ENCODE measurements at regions not wholly inside any gene's neighbourhood (a gene's known extent, or its start where the extent isn't known, plus 50 kb on each side); places are given as distances from the start of the nearest gene placed in this dataset.

- TF ChIP-seq ZNF574 (CRISPR knock-in tag; IDR thresholded peaks at IDR 0.05) (no peak), ZNF691 (CRISPR knock-in tag; IDR thresholded peaks at IDR 0.05; ENCODE audit: borderline replicate concordance, low read depth) (no peak), ISX (CRISPR knock-in tag; conservative IDR thresholded peaks at IDR 0.05) (no peak), NFYC (CRISPR knock-in tag; IDR thresholded peaks at IDR 0.05) (no peak)
- ATAC-seq (no peak), DNase-seq (ENCODE audit: low spot score) (no peak), FAIRE-seq (no peak)
- CTCF ChIA-PET (ENCODE audit: low intra/inter-chr PET ratio, low total read pairs) = no interaction called here
- intact Hi-C loops (cut with micrococcal nuclease; ENCODE audit: unreplicated experiment) = no loop called here
- POLR2A ChIA-PET = no interaction called here
- Histone ChIP-seq H3K4me1 (ENCODE audit: insufficient read depth, low read length) (no peaks in the 10 kb centered on the region), H3K79me2 (ENCODE audit: insufficient read depth, low read length) (no peaks in the 10 kb centered on the region), H3K27me3 (ENCODE audit: control insufficient read depth in 1 of 2, insufficient read depth in 2 of 2, low read length in 2 of 2) (peaks cover 7 to 47% of the 10 kb centered on the region in 2 experiments; a peak in 4 of 5 replicates), H3K9me3 (ENCODE audit: low read length) (no peaks in the 10 kb centered on the region), H3K27ac (ENCODE audit: extremely low read length, insufficient read depth, low read length) (no peak overlapping the region), H2AFZ (ENCODE audit: low read length) (no peak overlapping the region), H4K20me1 (ENCODE audit: insufficient read depth, low read length) (no peaks in the 10 kb centered on the region), H3K4me3 (replicated peaks in 1 of 3; ENCODE audit: insufficient read depth in 1 of 3, low read depth in 2 of 3, low read length in 3 of 3) (no peak overlapping the region), H3K4me2 (ENCODE audit: low read depth, low read length) (no peak overlapping the region), H3K9ac (ENCODE audit: insufficient read depth, low read depth, low read length) (no peak overlapping the region), H3K36me3 (replicated peaks in 1 of 2; ENCODE audit: control insufficient read depth in 1 of 2, insufficient read depth in 2 of 2, low read length in 2 of 2) (no peaks in the 10 kb centered on the region)
- WGBS (ENCODE audit: low lambda C conversion rate) = 0% methylated on average over 3 of the region's 6 CpGs
- in situ Hi-C loops (cut with HindIII; ENCODE audit: extremely low pct_ligation_motif_present, low pct_unique_long_range_greater_than_20kb) = no loop called here
- no TSS peak for BruUV-seq (replicated peaks)
Observed at GRCh38 chr22:49483946-49484345, 343.7 kb downstream of the BRD1 start.

DNA sequence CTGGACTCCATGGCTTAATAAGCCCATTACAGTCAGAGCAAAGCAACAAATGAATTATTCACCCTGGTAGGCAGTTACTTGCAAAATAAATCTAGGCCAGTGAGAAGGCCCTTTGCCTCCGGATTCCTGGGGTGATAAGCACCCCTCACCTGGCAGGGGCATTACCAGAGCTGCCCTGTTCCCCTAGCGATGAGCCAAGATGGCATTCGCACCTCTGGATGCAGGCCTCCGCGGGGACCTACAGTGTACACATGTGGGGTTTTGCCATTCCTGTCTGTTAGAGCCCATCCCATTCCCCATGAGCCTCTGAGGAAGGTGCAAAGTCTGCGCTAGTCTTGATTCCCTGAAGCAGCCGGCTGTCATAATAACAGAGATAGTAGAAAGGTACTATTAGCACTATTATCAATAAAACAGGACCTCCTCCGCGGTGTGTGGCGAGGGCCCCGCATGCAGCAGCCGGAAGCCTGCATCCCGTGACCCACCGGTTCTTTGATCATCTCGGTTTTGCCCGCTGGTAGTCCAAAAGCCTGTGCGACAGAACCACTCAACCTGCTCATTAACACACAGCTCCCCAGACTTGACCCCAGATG is 344.3 kb downstream of the BRD1 start:
- Histone ChIP-seq H3K9me3 (ENCODE audit: low read length) (no peaks in the 10 kb centered on the region; the same call in 1 of the 2 replicates), H3K36me3 (replicated peaks in 1 of 2; ENCODE audit: control insufficient read depth in 1 of 2, insufficient read depth in 2 of 2, low read length in 2 of 2) (no peaks in the 10 kb centered on the region), H3K4me3 (replicated peaks in 1 of 3; ENCODE audit: insufficient read depth in 1 of 3, low read depth in 2 of 3, low read length in 3 of 3) (no peak overlapping the region), H3K27me3 (ENCODE audit: control insufficient read depth in 1 of 2, insufficient read depth in 2 of 2, low read length in 2 of 2) (peaks cover 4 to 42% of the 10 kb centered on the region in 2 experiments; a peak in 4 of 5 replicates), H3K79me2 (ENCODE audit: insufficient read depth, low read length) (no peaks in the 10 kb centered on the region), H3K9ac (ENCODE audit: insufficient read depth, low read depth, low read length) (no peak overlapping the region), H3K4me2 (ENCODE audit: low read depth, low read length) (no peak overlapping the region), H2AFZ (ENCODE audit: low read length) (no peak overlapping the region), H3K4me1 (ENCODE audit: insufficient read depth, low read length) (no peaks in the 10 kb centered on the region), H4K20me1 (ENCODE audit: insufficient read depth, low read length) (no peaks in the 10 kb centered on the region), H3K27ac (ENCODE audit: extremely low read length, insufficient read depth, low read length) (no peak overlapping the region)
- DNase-seq (ENCODE audit: low spot score) (no peak), ATAC-seq (no peak), FAIRE-seq (no peak)
- 14% methylated on average over 1 of the region's 17 CpGs for WGBS (ENCODE audit: low lambda C conversion rate)
- POLR2A ChIA-PET = no interaction called here
- CTCF ChIA-PET (ENCODE audit: low intra/inter-chr PET ratio, low total read pairs) = no interaction called here
- in situ Hi-C loops (cut with HindIII; ENCODE audit: extremely low pct_ligation_motif_present, low pct_unique_long_range_greater_than_20kb) = no loop called here
- intact Hi-C loops (cut with micrococcal nuclease; ENCODE audit: unreplicated experiment) = no loop called here
- no TSS peak for BruUV-seq (replicated peaks)
- no peak for TF ChIP-seq ELK4 (CRISPR knock-in tag; IDR thresholded peaks at IDR 0.05; ENCODE audit: borderline replicate concordance)
- no peak for TF ChIP-seq HOXA9 (CRISPR knock-in tag; IDR thresholded peaks at IDR 0.05; ENCODE audit: borderline replicate concordance)
- TF ChIP-seq, protein P1, sequence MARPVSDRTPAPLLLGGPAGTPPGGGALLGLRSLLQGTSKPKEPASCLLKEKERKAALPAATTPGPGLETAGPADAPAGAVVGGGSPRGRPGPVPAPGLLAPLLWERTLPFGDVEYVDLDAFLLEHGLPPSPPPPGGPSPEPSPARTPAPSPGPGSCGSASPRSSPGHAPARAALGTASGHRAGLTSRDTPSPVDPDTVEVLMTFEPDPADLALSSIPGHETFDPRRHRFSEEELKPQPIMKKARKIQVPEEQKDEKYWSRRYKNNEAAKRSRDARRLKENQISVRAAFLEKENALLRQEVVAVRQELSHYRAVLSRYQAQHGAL (CRISPR knock-in tag; IDR thresholded peaks at IDR 0.05; ENCODE audit: not compliant biosample characterization) = no peak
- no peak for TF ChIP-seq ZNF784 (CRISPR knock-in tag; IDR thresholded peaks at IDR 0.05; ENCODE audit: borderline replicate concordance)

Measured in HepG2 (cell line).